Activated T-cell treated with anti-CD3 and anti-CD28 coated beads, Interleukin-2, amount 50 U/mL, for 4 hours (primary cell): ENCODE measurements at regions not wholly inside any gene's neighbourhood (a gene's known extent, or its start where the extent isn't known, plus 50 kb on each side); places are given as distances from the start of the nearest gene placed in this dataset.

Experiments
- ATAC-seq, 2 donors: fragments of 200-7000 bp; cut with Tn5 transposase; one replicate each; pipeline ENCODE4 v1.10.0; 2021
- DNase-seq: peaks from one replicate; pipeline ENCODE4 v3.0.0-alpha.2; 2020
- H3K27me3 Mint-ChIP-seq: one replicate; pipeline ENCODE4 v1.8.0; 2021; ENCODE audit warnings: low read depth, mixed read lengths
- H3K36me3 Mint-ChIP-seq: one replicate; pipeline ENCODE4 v1.8.0; 2022; ENCODE audit warnings: mixed read lengths; ENCODE audit not compliant: insufficient read depth
- H3K4me1 Mint-ChIP-seq: one replicate; pipeline ENCODE4 v1.8.0; 2021; ENCODE audit warnings: low read depth, mixed read lengths
- H3K4me3 Mint-ChIP-seq: one replicate; pipeline ENCODE4 v1.8.0; 2021; ENCODE audit warnings: mild to moderate bottlenecking, moderate library complexity, mixed read lengths
- H3K9me3 Mint-ChIP-seq: one replicate; pipeline ENCODE4 v1.8.0; 2021; ENCODE audit warnings: mixed read lengths

GRCh38 chr9:2286825-2287455 is 271.8 kb downstream of the SMARCA2 start:
- H3K36me3 Mint-ChIP-seq: no peaks in the 10 kb centered on the region
- ATAC-seq (no peak), DNase-seq (no peak)
- H3K4me3 Mint-ChIP-seq: no peak overlapping the region
- no peaks in the 10 kb centered on the region for H3K4me1 Mint-ChIP-seq
- no peaks in the 10 kb centered on the region for H3K27me3 Mint-ChIP-seq
- no peaks in the 10 kb centered on the region for H3K9me3 Mint-ChIP-seq

GRCh38 chr9:2288309-2288708 is 273.2 kb downstream of the SMARCA2 start:
- DNase-seq (no peak), ATAC-seq (no peak)
- Mint-ChIP-seq H3K4me1 (no peaks in the 10 kb centered on the region), H3K27me3 (no peaks in the 10 kb centered on the region), H3K9me3 (no peaks in the 10 kb centered on the region), H3K36me3 (no peaks in the 10 kb centered on the region), H3K4me3 (no peak overlapping the region)

GRCh38 chr9:2289263-2289662 is 274.1 kb downstream of the SMARCA2 start:
- ATAC-seq: no peak
- no peak for DNase-seq
- Mint-ChIP-seq H3K4me3 (no peak overlapping the region), H3K27me3 (no peaks in the 10 kb centered on the region), H3K9me3 (no peaks in the 10 kb centered on the region), H3K4me1 (no peaks in the 10 kb centered on the region), H3K36me3 (no peaks in the 10 kb centered on the region)

GRCh38 chr9:2290382-2290781 is 275.2 kb downstream of the SMARCA2 start:
- no peak for ATAC-seq
- H3K36me3 Mint-ChIP-seq: no peaks in the 10 kb centered on the region
- no peak overlapping the region for H3K4me3 Mint-ChIP-seq
- no peaks in the 10 kb centered on the region for H3K4me1 Mint-ChIP-seq
- DNase-seq: no peak
- H3K9me3 Mint-ChIP-seq: no peaks in the 10 kb centered on the region
- H3K27me3 Mint-ChIP-seq: no peaks in the 10 kb centered on the region

GRCh38 chr9:2291980-2292704 is 277.0 kb downstream of the SMARCA2 start:
- Mint-ChIP-seq H3K36me3 (no peaks in the 10 kb centered on the region), H3K9me3 (no peaks in the 10 kb centered on the region), H3K4me1 (no peaks in the 10 kb centered on the region), H3K27me3 (no peaks in the 10 kb centered on the region), H3K4me3 (no peak overlapping the region)
- ATAC-seq (no peak), DNase-seq (no peak)

- H3K4me1 Mint-ChIP-seq: no peaks in the 10 kb centered on the region
- H3K27me3 Mint-ChIP-seq: no peaks in the 10 kb centered on the region
- no peak overlapping the region for H3K4me3 Mint-ChIP-seq
- no peaks in the 10 kb centered on the region for H3K9me3 Mint-ChIP-seq
- ATAC-seq (no peak), DNase-seq (no peak)
- no peaks in the 10 kb centered on the region for H3K36me3 Mint-ChIP-seq
Measured at GRCh38 chr9:2292733-2293132, 277.6 kb downstream of the SMARCA2 start.

GRCh38 chr9:2297771-2298170 is 282.6 kb downstream of the SMARCA2 start:
- no peaks in the 10 kb centered on the region for H3K4me1 Mint-ChIP-seq
- H3K36me3 Mint-ChIP-seq: no peaks in the 10 kb centered on the region
- peaks cover 4% of the 10 kb centered on the region for H3K27me3 Mint-ChIP-seq
- H3K9me3 Mint-ChIP-seq: no peaks in the 10 kb centered on the region
- DNase-seq (no peak), ATAC-seq (no peak)
- no peak overlapping the region for H3K4me3 Mint-ChIP-seq

GRCh38 chr9:2298217-2298616 is 283.1 kb downstream of the SMARCA2 start:
- H3K4me3 Mint-ChIP-seq: no peak overlapping the region
- H3K4me1 Mint-ChIP-seq: no peaks in the 10 kb centered on the region
- ATAC-seq: no peak
- DNase-seq: no peak
- H3K36me3 Mint-ChIP-seq: no peaks in the 10 kb centered on the region
- no peaks in the 10 kb centered on the region for H3K9me3 Mint-ChIP-seq
- H3K27me3 Mint-ChIP-seq: peaks cover 4% of the 10 kb centered on the region

- H3K4me1 Mint-ChIP-seq: no peaks in the 10 kb centered on the region
- DNase-seq (no peak), ATAC-seq (no peak)
- no peaks in the 10 kb centered on the region for H3K36me3 Mint-ChIP-seq
- H3K27me3 Mint-ChIP-seq: peaks cover 4% of the 10 kb centered on the region
- no peaks in the 10 kb centered on the region for H3K9me3 Mint-ChIP-seq
- H3K4me3 Mint-ChIP-seq: no peak overlapping the region
Measured at GRCh38 chr9:2299156-2299842, 284.2 kb downstream of the SMARCA2 start.

- Mint-ChIP-seq H3K4me3 (no peak overlapping the region), H3K27me3 (peaks cover 4% of the 10 kb centered on the region), H3K4me1 (no peaks in the 10 kb centered on the region), H3K9me3 (no peaks in the 10 kb centered on the region), H3K36me3 (no peaks in the 10 kb centered on the region)
- no peak for ATAC-seq
- DNase-seq: no peak
Measured at GRCh38 chr9:2299843-2300205, 284.7 kb downstream of the SMARCA2 start.

GRCh38 chr9:2300325-2300724 is 285.2 kb downstream of the SMARCA2 start:
- Mint-ChIP-seq H3K36me3 (no peaks in the 10 kb centered on the region), H3K9me3 (no peaks in the 10 kb centered on the region), H3K4me1 (no peaks in the 10 kb centered on the region), H3K27me3 (peaks cover 4% of the 10 kb centered on the region), H3K4me3 (no peak overlapping the region)
- DNase-seq (no peak), ATAC-seq (no peak)

- Mint-ChIP-seq H3K9me3 (no peaks in the 10 kb centered on the region), H3K27me3 (peaks cover 4% of the 10 kb centered on the region), H3K36me3 (no peaks in the 10 kb centered on the region), H3K4me3 (no peak overlapping the region), H3K4me1 (no peaks in the 10 kb centered on the region)
- DNase-seq: no peak
- ATAC-seq: no peak
Measured at GRCh38 chr9:2302606-2303005, 287.5 kb downstream of the SMARCA2 start.

- no peak for DNase-seq
- H3K36me3 Mint-ChIP-seq: no peaks in the 10 kb centered on the region
- H3K9me3 Mint-ChIP-seq: no peaks in the 10 kb centered on the region
- no peak overlapping the region for H3K4me3 Mint-ChIP-seq
- no peaks in the 10 kb centered on the region for H3K4me1 Mint-ChIP-seq
- peaks cover 4% of the 10 kb centered on the region for H3K27me3 Mint-ChIP-seq
- no peak for ATAC-seq
Measured at GRCh38 chr9:2303056-2303455, 287.9 kb downstream of the SMARCA2 start.

GRCh38 chr9:2307480-2307879 is 292.3 kb downstream of the SMARCA2 start:
- no peak for ATAC-seq
- no peaks in the 10 kb centered on the region for H3K36me3 Mint-ChIP-seq

GRCh38 chr9:2311920-2312319 is 296.8 kb downstream of the SMARCA2 start:
- Mint-ChIP-seq H3K4me1 (no peaks in the 10 kb centered on the region), H3K9me3 (peaks cover 33% of the 10 kb centered on the region), H3K27me3 (no peaks in the 10 kb centered on the region), H3K4me3 (no peak overlapping the region), H3K36me3 (no peaks in the 10 kb centered on the region)
- ATAC-seq (no peak), DNase-seq (no peak)

More at GRCh38 chr9:2307480-2307879, 292.3 kb downstream of the SMARCA2 start:
- H3K4me3 Mint-ChIP-seq: no peak overlapping the region
- no peak for DNase-seq
- peaks cover 12% of the 10 kb centered on the region for H3K9me3 Mint-ChIP-seq
- no peaks in the 10 kb centered on the region for H3K4me1 Mint-ChIP-seq
- H3K27me3 Mint-ChIP-seq: no peaks in the 10 kb centered on the region
